Heart left ventricle (tissue), 13 donors: ENCODE measurements at regions not wholly inside any gene's neighbourhood (a gene's known extent, or its start where the extent isn't known, plus 50 kb on each side); places are given as distances from the start of the nearest gene placed in this dataset.

Experiments
- CTCF ChIP-seq, 12 donors: fragments of 200-600 bp; sonication (generic) in 4 of 12; IDR thresholded peaks; one replicate each; pipeline versions ENCODE4 v1.5.0 to v1.8.0; 2018 to 2022; ENCODE audit warnings: antibody characterized with exemption in 12 of 12, mild to moderate bottlenecking in 5 of 12
- POLR2A ChIP-seq, 2 donors: fragments of 450-650 bp; IDR thresholded peaks; one replicate each; pipeline ENCODE4 v1.6.1; 2017; ENCODE audit warnings: antibody characterized with exemption in 2 of 2, mild to moderate bottlenecking in 2 of 2, moderate library complexity in 2 of 2
- donor health status: ischemic (EF 13 %, LVEDD 7.1; RV severe dilation, severe dysfunction).
- donor health status: DM: no; HTN: yes; CAD: no.
- donor health status: DM: no; HTN: no; CAD: no.
- donor health status: ischemic (EF 25% LVEDD 6.9; RV normal size, moderate dysfunction).
- donor health status: ischemic (EF 25% LVEDD 5.7; RV mildly dilated, moderate dysfunction).
- donor health status: ischemic (EF 35%, LVEDD 5.7; RV mildly dilated, moderate dysfunction).
- donor health status: nonischemic (EF 11% LVEDD 7.7; RV severe dilation, severe dysfunction).
- donor health status: DM: yes; HTN: yes; CAD: no.
- donor health status: PGD.
- donor health status: ischemic (EF 29% LVEDD 5.4; RV normal size, mild dysfunction).
- donor health status: nonischemic (EF 23%, LVEDD 6.1; RV moderate dilation, normal function).

- TF ChIP-seq CTCF (IDR thresholded peaks at IDR 0.05) (no peak), POLR2A (IDR thresholded peaks at IDR 0.05) (no peak)
Measured at GRCh38 chr5:173451651-173452050, 123.4 kb upstream of the STC2 start.
